HEK293 (cell line): ENCODE measurements at regions not wholly inside any gene's neighbourhood (a gene's known extent, or its start where the extent isn't known, plus 50 kb on each side); places are given as distances from the start of the nearest gene placed in this dataset.
"Not testable (repeated sequence)": the region's sequence is repeated elsewhere in the genome, so short reads cannot be mapped to it uniquely, and the experiment has no call there.

Source experiments
- CTCF ChIA-PET: fragments of 350-600 bp; formaldehyde crosslinking; extraction: SDS; loops from one replicate; lab custom pipeline; 2021; ENCODE audit warnings: antibody characterized with exemption; lab: Yijun Ruan, JAX
- POLR2A ChIA-PET: fragments of 300-600 bp; formaldehyde crosslinking; extraction: SDS; loops from one replicate; lab custom pipeline; 2020; ENCODE audit warnings: antibody characterized with exemption, inconsistent platforms; lab: Yijun Ruan, JAX
- H3K27ac ChIP-seq: fragments of 200-500 bp; sonication (Bioruptor generic); 2 replicates; pipeline ENCODE4 v1.5.1; 2014; ENCODE audit warnings: low read depth, low read length, control low read depth, inconsistent platforms; ENCODE audit errors: extremely low read depth
- H3K36me3 ChIP-seq, 2 experiments: fragments of 200-500 bp in 1 of 2; sonication (Bioruptor generic) in 1 of 2; 1 replicate in 1 of 2; 2 replicates in 1 of 2; pipeline ENCODE4 v1.5.1; 2014 to 2017; ENCODE audit warnings: inconsistent platforms in 2 of 2, low read length in 2 of 2; ENCODE audit not compliant: control insufficient read depth in 2 of 2, insufficient read depth in 1 of 2
- H3K4me1 ChIP-seq: fragments of 200-500 bp; sonication (Bioruptor generic); 2 replicates; pipeline ENCODE4 v1.5.1; 2014; ENCODE audit warnings: mild to moderate bottlenecking, low read length, inconsistent platforms; ENCODE audit not compliant: control insufficient read depth, insufficient read depth
- H3K4me3 ChIP-seq: 2 replicates; pipeline ENCODE4 v1.5.1; 2011; ENCODE audit warnings: low read depth, mild to moderate bottlenecking, control low read depth, low read length, moderate library complexity
- H3K9me3 ChIP-seq: fragments of 200-500 bp; sonication (Bioruptor generic); 2 replicates; pipeline ENCODE4 v1.5.1; 2014; ENCODE audit warnings: low read depth, low read length, inconsistent platforms; ENCODE audit not compliant: control insufficient read depth, insufficient read depth
- FEZF1 ChIP-seq: fragments of 450-650 bp; formaldehyde crosslinking; IDR thresholded peaks from 2 replicates; pipeline ENCODE4 v1.5.1; 2016; ENCODE audit warnings: missing biosample characterization, missing genetic modification characterization
- GLI4 ChIP-seq: fragments of 450-650 bp; formaldehyde crosslinking; IDR thresholded peaks from 2 replicates; pipeline ENCODE4 v1.5.1; 2016; ENCODE audit warnings: missing biosample characterization, missing genetic modification characterization
- GLIS1 ChIP-seq: fragments of 450-650 bp; formaldehyde crosslinking; IDR thresholded peaks from 2 replicates; pipeline ENCODE4 v1.5.1; 2016; ENCODE audit warnings: missing biosample characterization, missing genetic modification characterization
- INSM2 ChIP-seq: fragments of 450-650 bp; formaldehyde crosslinking; IDR thresholded peaks from 2 replicates; pipeline ENCODE4 v1.5.1; 2016; ENCODE audit warnings: missing biosample characterization, missing genetic modification characterization
- OSR2 ChIP-seq: fragments of 450-650 bp; formaldehyde crosslinking; IDR thresholded peaks from 2 replicates; pipeline ENCODE4 v1.5.1; 2016; ENCODE audit warnings: missing biosample characterization, missing genetic modification characterization
- PRDM1 ChIP-seq: fragments of 450-650 bp; formaldehyde crosslinking; IDR thresholded peaks from 2 replicates; pipeline ENCODE4; 2016; ENCODE audit warnings: missing biosample characterization, missing genetic modification characterization
- SCRT2 ChIP-seq: fragments of 450-650 bp; formaldehyde crosslinking; IDR thresholded peaks from 2 replicates; pipeline ENCODE4 v1.5.1; 2016; ENCODE audit warnings: missing biosample characterization, missing genetic modification characterization
- ZBTB7A ChIP-seq: fragments of 450-650 bp; formaldehyde crosslinking; IDR thresholded peaks from 2 replicates; pipeline ENCODE4 v1.5.1; 2016; ENCODE audit warnings: low read depth, missing biosample characterization, missing genetic modification characterization
- ZNF248 ChIP-seq: fragments of 450-650 bp; formaldehyde crosslinking; IDR thresholded peaks from 2 replicates; pipeline ENCODE4 v1.5.1; 2017; ENCODE audit warnings: missing biosample characterization, missing genetic modification characterization
- ZNF266 ChIP-seq: fragments of 450-650 bp; formaldehyde crosslinking; IDR thresholded peaks from 2 replicates; pipeline ENCODE4 v1.5.1; 2016; ENCODE audit warnings: missing biosample characterization, missing genetic modification characterization, low read depth
- ZNF416 ChIP-seq: fragments of 450-650 bp; formaldehyde crosslinking; IDR thresholded peaks from 2 replicates; pipeline ENCODE4 v1.5.1; 2016; ENCODE audit warnings: missing biosample characterization, missing genetic modification characterization
- ZNF510 ChIP-seq: fragments of 450-650 bp; formaldehyde crosslinking; IDR thresholded peaks from 2 replicates; pipeline ENCODE4 v1.5.1; 2018; ENCODE audit warnings: mild to moderate bottlenecking, missing genetic modification characterization, missing biosample characterization; ENCODE audit not compliant: insufficient replicate concordance
- ZNF513 ChIP-seq: fragments of 450-650 bp; IDR thresholded peaks from 2 replicates; pipeline ENCODE4 v1.5.1; 2018; ENCODE audit warnings: missing biosample characterization, missing genetic modification characterization
- ZNF692 ChIP-seq: fragments of 450-650 bp; formaldehyde crosslinking; IDR thresholded peaks from 2 replicates; pipeline ENCODE4 v1.5.1; 2016; ENCODE audit warnings: missing biosample characterization, missing genetic modification characterization
- ZNF777 ChIP-seq: fragments of 450-650 bp; formaldehyde crosslinking; IDR thresholded peaks from 2 replicates; pipeline ENCODE4 v1.5.1; 2017; ENCODE audit warnings: missing biosample characterization, missing genetic modification characterization, borderline replicate concordance
- TF ChIP-seq, protein P1 (sequence below): fragments of 450-650 bp; formaldehyde crosslinking; IDR thresholded peaks from 2 replicates; pipeline ENCODE4 v1.5.1; 2016; ENCODE audit warnings: missing biosample characterization, missing genetic modification characterization
- TF ChIP-seq, protein P2 (sequence below): fragments of 450-650 bp; formaldehyde crosslinking; IDR thresholded peaks from 2 replicates; pipeline ENCODE4 v1.5.1; 2016; ENCODE audit warnings: missing biosample characterization, missing genetic modification characterization

DNA sequence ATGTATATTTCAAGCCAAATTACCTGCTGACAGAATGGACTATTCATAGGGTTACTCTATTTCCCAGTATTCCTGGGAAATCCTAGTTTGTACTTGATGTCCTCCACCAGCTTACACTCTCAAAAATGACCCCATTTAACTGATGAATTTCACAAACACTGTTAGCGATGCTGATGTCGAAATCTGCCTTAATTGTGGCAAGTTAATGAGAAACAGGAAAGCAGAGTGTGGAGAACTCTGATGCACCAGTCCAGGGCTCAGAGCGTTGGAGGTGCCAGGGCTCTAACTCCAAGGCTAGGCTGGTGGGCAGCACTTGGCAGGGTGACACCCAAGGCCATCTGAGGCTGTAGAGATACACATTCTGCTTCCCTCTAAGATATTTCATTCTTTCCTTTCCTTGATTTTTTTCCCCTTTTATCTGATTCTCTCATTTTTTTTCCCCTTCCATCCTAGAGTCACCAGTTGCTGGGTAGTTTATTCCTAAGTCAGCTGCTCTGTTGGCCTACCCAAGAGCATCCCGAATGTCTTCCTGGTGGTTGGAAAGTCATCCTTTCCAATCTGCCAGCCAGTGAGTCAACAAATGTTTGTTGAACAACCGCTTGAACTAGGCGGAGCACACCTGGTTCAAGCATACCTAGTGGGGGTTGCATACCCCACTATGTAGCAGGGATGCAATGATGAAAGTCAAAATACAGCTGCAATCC is 525.0 kb upstream of the NRP1 start (continued):
- TF ChIP-seq, protein P1, sequence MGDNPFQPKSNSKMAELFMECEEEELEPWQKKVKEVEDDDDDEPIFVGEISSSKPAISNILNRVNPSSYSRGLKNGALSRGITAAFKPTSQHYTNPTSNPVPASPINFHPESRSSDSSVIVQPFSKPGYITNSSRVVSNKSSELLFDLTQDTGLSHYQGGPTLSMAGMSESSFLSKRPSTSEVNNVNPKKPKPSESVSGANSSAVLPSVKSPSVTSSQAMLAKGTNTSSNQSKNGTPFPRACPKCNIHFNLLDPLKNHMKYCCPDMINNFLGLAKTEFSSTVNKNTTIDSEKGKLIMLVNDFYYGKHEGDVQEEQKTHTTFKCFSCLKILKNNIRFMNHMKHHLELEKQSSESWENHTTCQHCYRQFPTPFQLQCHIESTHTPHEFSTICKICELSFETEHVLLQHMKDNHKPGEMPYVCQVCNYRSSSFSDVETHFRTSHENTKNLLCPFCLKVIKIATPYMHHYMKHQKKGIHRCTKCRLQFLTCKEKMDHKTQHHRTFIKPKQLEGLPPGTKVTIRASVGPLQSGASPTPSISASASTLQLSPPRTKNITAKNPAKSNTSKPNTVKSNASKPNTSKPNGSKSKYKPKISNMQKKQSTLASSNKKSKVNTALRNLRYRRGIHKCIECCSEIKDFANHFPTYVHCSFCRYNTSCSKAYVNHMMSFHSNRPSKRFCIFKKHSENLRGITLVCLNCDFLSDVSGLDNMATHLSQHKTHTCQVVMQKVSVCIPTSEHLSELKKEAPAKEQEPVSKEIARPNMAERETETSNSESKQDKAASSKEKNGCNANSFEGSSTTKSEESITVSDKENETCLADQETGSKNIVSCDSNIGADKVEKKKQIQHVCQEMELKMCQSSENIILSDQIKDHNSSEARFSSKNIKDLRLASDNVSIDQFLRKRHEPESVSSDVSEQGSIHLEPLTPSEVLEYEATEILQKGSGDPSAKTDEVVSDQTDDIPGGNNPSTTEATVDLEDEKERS (tag by site-specific recombination) = no peak
- TF ChIP-seq ZNF777 (tag by site-specific recombination) = no peak
- TF ChIP-seq ZBTB7A (tag by site-specific recombination) = no peak
- TF ChIP-seq ZNF248 (tag by site-specific recombination) = no peak
- TF ChIP-seq ZNF266 = no peak
- TF ChIP-seq PRDM1 (tag by site-specific recombination) = no peak
- no peak for TF ChIP-seq INSM2 (tag by site-specific recombination)
- TF ChIP-seq GLIS1 (tag by site-specific recombination) = no peak

DNA sequence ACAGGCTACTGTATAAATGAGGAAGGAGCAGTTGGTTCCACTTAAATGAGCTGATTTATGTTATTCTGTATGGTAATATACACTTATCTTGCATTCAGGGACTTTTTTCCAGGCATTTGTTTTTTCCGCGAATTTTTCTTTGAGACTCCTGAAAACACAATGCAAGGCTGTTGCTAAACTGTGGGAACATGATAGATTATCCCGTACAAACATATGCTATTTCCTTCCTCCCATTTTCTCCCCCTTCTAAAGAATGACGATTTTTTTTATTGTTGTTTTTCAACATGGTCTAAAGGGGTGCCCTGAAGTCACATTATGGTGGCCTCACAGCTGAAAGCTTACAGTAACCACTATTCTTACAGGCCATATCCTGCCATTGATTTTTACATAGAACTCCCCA is 523.9 kb upstream of the NRP1 start:
- Histone ChIP-seq H3K27ac (no peak overlapping the region), H3K9me3 (no peaks in the 10 kb centered on the region), H3K4me1 (no peaks in the 10 kb centered on the region), H3K36me3 (no peaks in the 10 kb centered on the region), H3K4me3 (no peak overlapping the region)
- ChIA-PET POLR2A (interaction anchor here (0.6 kb wide), 1 partner anchor 499 kb away, joined by 3 read pairs; no protein-coding TSS in a partner anchor), CTCF (no interaction called here)
- TF ChIP-seq ZNF777 (tag by site-specific recombination) = no peak
- no peak for TF ChIP-seq GLI4 (tag by site-specific recombination)
- no peak for TF ChIP-seq ZNF692
- TF ChIP-seq SCRT2 (tag by site-specific recombination) = no peak
- no peak for TF ChIP-seq ZNF510 (tag by site-specific recombination)
- TF ChIP-seq OSR2 (tag by site-specific recombination) = no peak
- no peak for TF ChIP-seq ZNF513
- no peak for TF ChIP-seq FEZF1
- TF ChIP-seq, protein P2, sequence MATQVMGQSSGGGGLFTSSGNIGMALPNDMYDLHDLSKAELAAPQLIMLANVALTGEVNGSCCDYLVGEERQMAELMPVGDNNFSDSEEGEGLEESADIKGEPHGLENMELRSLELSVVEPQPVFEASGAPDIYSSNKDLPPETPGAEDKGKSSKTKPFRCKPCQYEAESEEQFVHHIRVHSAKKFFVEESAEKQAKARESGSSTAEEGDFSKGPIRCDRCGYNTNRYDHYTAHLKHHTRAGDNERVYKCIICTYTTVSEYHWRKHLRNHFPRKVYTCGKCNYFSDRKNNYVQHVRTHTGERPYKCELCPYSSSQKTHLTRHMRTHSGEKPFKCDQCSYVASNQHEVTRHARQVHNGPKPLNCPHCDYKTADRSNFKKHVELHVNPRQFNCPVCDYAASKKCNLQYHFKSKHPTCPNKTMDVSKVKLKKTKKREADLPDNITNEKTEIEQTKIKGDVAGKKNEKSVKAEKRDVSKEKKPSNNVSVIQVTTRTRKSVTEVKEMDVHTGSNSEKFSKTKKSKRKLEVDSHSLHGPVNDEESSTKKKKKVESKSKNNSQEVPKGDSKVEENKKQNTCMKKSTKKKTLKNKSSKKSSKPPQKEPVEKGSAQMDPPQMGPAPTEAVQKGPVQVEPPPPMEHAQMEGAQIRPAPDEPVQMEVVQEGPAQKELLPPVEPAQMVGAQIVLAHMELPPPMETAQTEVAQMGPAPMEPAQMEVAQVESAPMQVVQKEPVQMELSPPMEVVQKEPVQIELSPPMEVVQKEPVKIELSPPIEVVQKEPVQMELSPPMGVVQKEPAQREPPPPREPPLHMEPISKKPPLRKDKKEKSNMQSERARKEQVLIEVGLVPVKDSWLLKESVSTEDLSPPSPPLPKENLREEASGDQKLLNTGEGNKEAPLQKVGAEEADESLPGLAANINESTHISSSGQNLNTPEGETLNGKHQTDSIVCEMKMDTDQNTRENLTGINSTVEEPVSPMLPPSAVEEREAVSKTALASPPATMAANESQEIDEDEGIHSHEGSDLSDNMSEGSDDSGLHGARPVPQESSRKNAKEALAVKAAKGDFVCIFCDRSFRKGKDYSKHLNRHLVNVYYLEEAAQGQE (tag by site-specific recombination) = no peak
- TF ChIP-seq ZNF416 (tag by site-specific recombination) = no peak

- POLR2A ChIA-PET, CTCF ChIA-PET: not testable (repeated sequence)
Observed at GRCh38 chr10:33853221-33853620, 518.8 kb upstream of the NRP1 start.

More at GRCh38 chr10:33853221-33853620, 518.8 kb upstream of the NRP1 start:
- H3K36me3 ChIP-seq, H3K27ac ChIP-seq, H3K4me3 ChIP-seq, H3K4me1 ChIP-seq, H3K9me3 ChIP-seq: not testable (repeated sequence)
